Ammon's horn (tissue), 1 donor: ENCODE measurements at regions not wholly inside any gene's neighbourhood (a gene's known extent, or its start where the extent isn't known, plus 50 kb on each side); places are given as distances from the start of the nearest gene placed in this dataset.
A peak's percentile ranks its signal among the peaks of the same experiment; 100 is the strongest.
"Not testable (repeated sequence)": the region's sequence is repeated elsewhere in the genome, so short reads cannot be mapped to it uniquely, and the experiment has no call there.

Source experiments
- DNase-seq: peaks from one replicate; pipeline ENCODE4 v3.0.0-alpha.2; 2016; ENCODE audit warnings: low spot score

GRCh38 chr1:41308520-41308919, 52.7 kb upstream of the FOXO6 start:
- DNase-seq = not testable (repeated sequence)

GRCh38 chr1:41305576-41306363, 55.5 kb upstream of the FOXO6 start:
- no peak for DNase-seq

DNA sequence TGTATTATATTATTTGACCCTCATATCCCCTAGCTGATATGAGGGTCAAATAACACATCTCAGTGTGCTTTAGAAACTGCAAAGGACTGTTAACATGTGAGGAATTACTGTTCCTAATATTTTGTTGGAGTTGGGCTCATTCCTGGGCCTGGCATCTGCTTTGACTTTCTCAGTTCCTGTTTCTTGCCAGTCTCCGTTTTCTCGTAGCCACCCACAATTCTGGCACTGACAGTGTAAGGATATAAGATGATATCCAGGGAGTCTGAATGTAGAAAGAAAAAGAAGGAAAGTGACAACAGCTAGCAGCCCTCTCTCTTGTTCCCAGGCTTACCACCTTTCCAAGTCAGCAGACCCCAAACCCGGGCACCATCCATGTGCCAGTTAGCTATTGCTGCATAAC, 54.4 kb upstream of the SCMH1 start:
- DNase-seq = peak; percentile 29

DNA sequence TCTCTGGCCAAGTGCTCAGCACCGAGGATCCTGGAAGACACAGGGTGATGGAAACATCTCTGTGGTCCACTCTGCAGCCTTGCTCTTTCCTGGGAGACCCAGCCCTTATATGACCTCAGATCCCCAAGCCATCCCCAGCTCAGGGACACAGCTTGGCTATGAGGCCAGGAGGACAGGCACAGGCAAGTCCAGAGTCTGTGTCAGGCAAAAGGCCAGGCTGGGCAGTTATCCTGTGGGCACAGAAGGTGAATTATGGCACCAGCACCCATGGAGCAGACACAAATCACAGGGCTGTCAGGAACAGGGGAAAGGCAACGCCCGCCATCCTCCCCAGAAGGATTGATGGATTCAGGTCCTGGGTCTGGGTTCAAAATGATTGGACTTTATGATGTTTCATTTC, 52.1 kb upstream of the SCMH1 start:
- no peak for DNase-seq

GRCh38 chr1:41293779-41294178, 51.7 kb upstream of the SCMH1 start:
- no peak for DNase-seq
